ENCODE measurements at regions not wholly inside any gene's neighbourhood (a gene's known extent, or its start where the extent isn't known, plus 50 kb on each side); places are given as distances from the start of the nearest gene placed in this dataset.

DNA sequence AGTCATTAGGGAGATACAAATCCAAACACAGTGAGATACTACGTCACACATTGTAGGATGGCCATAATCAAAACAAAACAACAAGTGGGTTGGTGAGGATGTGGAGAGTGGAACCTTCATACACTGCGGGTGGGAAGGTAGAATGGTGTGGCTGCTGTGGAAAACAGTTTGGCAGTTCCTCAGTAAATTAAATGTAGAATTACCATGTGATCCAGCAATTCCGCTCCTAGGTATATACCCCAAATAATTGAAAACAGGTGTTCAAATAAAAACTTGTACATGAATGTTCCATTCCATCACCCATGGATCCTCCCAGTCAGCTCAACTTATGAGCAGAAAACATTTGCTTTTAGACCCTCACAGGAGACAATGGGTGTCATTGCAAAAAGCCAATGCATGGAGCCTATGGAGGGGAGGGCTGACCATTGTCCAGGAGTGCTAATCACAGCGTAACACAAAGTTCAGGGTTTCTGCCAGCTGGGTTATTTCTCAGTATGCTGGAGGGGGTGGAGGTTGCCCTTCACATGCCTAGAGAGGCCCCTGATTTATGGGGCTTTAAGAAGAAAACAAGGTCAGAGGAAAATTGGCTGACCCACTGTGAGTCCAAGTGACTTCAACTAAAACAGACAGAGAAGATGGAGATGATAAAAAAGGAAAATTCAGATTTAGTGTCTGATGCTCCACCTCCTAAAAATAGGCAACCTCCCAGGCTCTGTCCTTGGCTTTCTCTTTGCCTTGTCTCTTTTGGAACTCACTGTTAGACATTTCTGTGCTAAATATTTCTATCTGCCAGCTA lies 124.1 kb downstream of the WDR11 start:
- no peak for DNase-seq (ENCODE audit: low spot score)
- Histone ChIP-seq H3K36me3 (replicated peaks; ENCODE audit: insufficient read depth, low read depth) (no peaks in the 10 kb centered on the region), H3K4me3 (no peak overlapping the region), H3K4me1 (ENCODE audit: insufficient read depth) (peaks cover 38% of the 10 kb centered on the region), H3K27ac (no peak overlapping the region), H3K27me3 (no peaks in the 10 kb centered on the region), H3K9me2 (replicated peaks; ENCODE audit: insufficient read depth) (no peaks in the 10 kb centered on the region), H3K79me2 (peaks cover 4% of the 10 kb centered on the region), H3K9me3 (ENCODE audit: low read depth) (peaks cover 7% of the 10 kb centered on the region), H2AFZ (no peak overlapping the region), H4K20me1 (ENCODE audit: insufficient read depth, poor library complexity, severe bottlenecking) (no peaks in the 10 kb centered on the region), H3K4me2 (no peak overlapping the region)
- WGBS (ENCODE audit: low lambda C conversion rate, missing lambda C conversion rate), result 90% methylated on average over 4 of the region's 4 CpGs
- TF ChIP-seq EZH2phosphoT487 (IDR thresholded peaks at IDR 0.05; ENCODE audit: low read depth, severe bottlenecking, unreplicated experiment) (no peak), EZH2 (IDR thresholded peaks at IDR 0.05; ENCODE audit: borderline replicate concordance) (no peak), CTCF (IDR thresholded peaks at IDR 0.05; ENCODE audit: poor library complexity) (no peak)

DNA sequence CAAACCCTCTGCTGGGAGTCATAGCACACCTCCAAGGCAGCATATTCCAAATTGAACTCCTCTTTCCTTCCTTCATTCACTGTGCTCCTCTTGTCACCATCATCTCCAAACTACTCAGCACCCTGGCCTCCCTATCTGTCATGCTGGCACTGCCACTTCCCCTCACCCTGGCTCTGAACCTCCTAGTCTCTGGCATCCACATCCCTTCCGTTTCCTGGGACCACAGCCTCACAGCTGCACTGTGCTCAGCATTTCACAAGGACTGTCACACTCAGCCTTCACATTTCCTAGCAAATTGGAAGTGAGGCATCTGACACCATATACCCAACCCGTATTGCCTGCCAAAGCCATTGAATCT lies 124.7 kb downstream of the WDR11 start:
- WGBS (ENCODE audit: low lambda C conversion rate, missing lambda C conversion rate), result 95% methylated on average over 2 of the region's 2 CpGs
- no peak overlapping the region for H3K27ac ChIP-seq
- H2AFZ ChIP-seq, result no peak overlapping the region
- peaks cover 7% of the 10 kb centered on the region for H3K9me3 ChIP-seq (ENCODE audit: low read depth)
- no peaks in the 10 kb centered on the region for H3K36me3 ChIP-seq (replicated peaks; ENCODE audit: insufficient read depth, low read depth)
- H3K4me3 ChIP-seq, result no peak overlapping the region
- TF ChIP-seq EZH2phosphoT487 (IDR thresholded peaks at IDR 0.05; ENCODE audit: low read depth, severe bottlenecking, unreplicated experiment) (no peak), EZH2 (IDR thresholded peaks at IDR 0.05; ENCODE audit: borderline replicate concordance) (no peak), CTCF (IDR thresholded peaks at IDR 0.05; ENCODE audit: poor library complexity) (no peak)
- H3K4me1 ChIP-seq (ENCODE audit: insufficient read depth), result peaks cover 38% of the 10 kb centered on the region
- H4K20me1 ChIP-seq (ENCODE audit: insufficient read depth, poor library complexity, severe bottlenecking), result no peaks in the 10 kb centered on the region
- no peak overlapping the region for H3K4me2 ChIP-seq
- peaks cover 4% of the 10 kb centered on the region for H3K79me2 ChIP-seq
- H3K27me3 ChIP-seq, result no peaks in the 10 kb centered on the region
- no peak for DNase-seq (ENCODE audit: low spot score)
- H3K9me2 ChIP-seq (replicated peaks; ENCODE audit: insufficient read depth), result no peaks in the 10 kb centered on the region

DNA sequence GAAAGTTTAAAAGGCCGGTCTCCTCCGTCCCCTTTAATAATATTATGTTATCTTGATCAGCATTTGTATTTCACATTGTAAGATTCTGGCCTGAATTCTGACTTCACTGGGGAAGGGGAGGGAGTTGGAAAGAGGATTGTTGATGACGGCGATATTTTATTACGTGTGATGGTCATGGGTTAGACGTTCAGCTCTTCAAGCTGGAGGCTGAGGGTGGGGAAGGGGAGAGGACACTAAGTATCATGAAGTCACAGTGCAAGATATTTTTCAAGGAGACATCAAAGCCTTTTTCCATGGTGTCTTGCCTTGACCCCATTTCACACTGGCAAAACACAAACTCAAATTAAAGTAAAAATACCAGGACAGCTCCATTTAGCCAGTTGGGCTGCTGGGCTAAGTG lies 126.7 kb downstream of the WDR11 start:
- no peak overlapping the region for H2AFZ ChIP-seq
- H4K20me1 ChIP-seq (ENCODE audit: insufficient read depth, poor library complexity, severe bottlenecking), result no peaks in the 10 kb centered on the region
- peaks cover 4% of the 10 kb centered on the region for H3K79me2 ChIP-seq
- H3K4me1 ChIP-seq (ENCODE audit: insufficient read depth), result peaks cover 51% of the 10 kb centered on the region
- peak; percentile 52 for DNase-seq (ENCODE audit: low spot score)
- 26% methylated on average over 6 of the region's 6 CpGs for WGBS (ENCODE audit: low lambda C conversion rate, missing lambda C conversion rate)
- H3K9me3 ChIP-seq (ENCODE audit: low read depth), result peaks cover 7% of the 10 kb centered on the region
- no peaks in the 10 kb centered on the region for H3K9me2 ChIP-seq (replicated peaks; ENCODE audit: insufficient read depth)
- no peaks in the 10 kb centered on the region for H3K27me3 ChIP-seq
- H3K27ac ChIP-seq, result peak overlapping the region; percentile 83
- H3K4me3 ChIP-seq, result no peak overlapping the region
- no peak for TF ChIP-seq EZH2phosphoT487 (IDR thresholded peaks at IDR 0.05; ENCODE audit: low read depth, severe bottlenecking, unreplicated experiment)
- no peak for TF ChIP-seq CTCF (IDR thresholded peaks at IDR 0.05; ENCODE audit: poor library complexity)
- no peak for TF ChIP-seq EZH2 (IDR thresholded peaks at IDR 0.05; ENCODE audit: borderline replicate concordance)
- H3K36me3 ChIP-seq (replicated peaks; ENCODE audit: insufficient read depth, low read depth), result no peaks in the 10 kb centered on the region
- peak overlapping the region; percentile 93 for H3K4me2 ChIP-seq
